ENCODE measurements at regions not wholly inside any gene's neighbourhood (a gene's known extent, or its start where the extent isn't known, plus 50 kb on each side); places are given as distances from the start of the nearest gene placed in this dataset.

GRCh38 chr5:174363934-174364333 is 318.4 kb downstream of the NSG2 start:
- ChIA-PET POLR2A (no interaction called here), CTCF (no interaction called here)
- DNase-seq (no peak), ATAC-seq (replicated peaks in 1 of 4) (no peak)
- Mint-ChIP-seq H3K4me3 (no peak overlapping the region), H3K27me3 (peaks cover 4% of the 10 kb centered on the region in 2 donors), H3K36me3 (no peaks in the 10 kb centered on the region), H3K4me1 (no peaks in the 10 kb centered on the region), H3K27ac (no peak overlapping the region), H3K9me3 (peaks cover 5 to 16% (median 10%) of the 10 kb centered on the region in 3 donors)
- H3K9me3 ChIP-seq, result peaks cover 2% of the 10 kb centered on the region
- H3K27ac ChIP-seq (ENCODE audit: low read length), result no peak overlapping the region
- no peaks in the 10 kb centered on the region for H3K36me3 ChIP-seq (ENCODE audit: control insufficient read depth in 2 of 2, extremely low read depth in 1 of 2, insufficient read depth in 1 of 2, low read length in 1 of 2)
- no peaks in the 10 kb centered on the region for H3K27me3 ChIP-seq (replicated peaks in 1 of 2; ENCODE audit: control insufficient read depth in 2 of 2, extremely low read depth in 1 of 2, insufficient read depth in 2 of 2, low read length in 1 of 2)
- H3K4me3 ChIP-seq (ENCODE audit: control insufficient read depth in 1 of 2, extremely low read depth in 1 of 2, low read length in 1 of 2), result no peak overlapping the region
- no peaks in the 10 kb centered on the region for H3K4me1 ChIP-seq (ENCODE audit: control insufficient read depth in 1 of 2, extremely low read depth in 1 of 2, insufficient read depth in 2 of 2, low read length in 2 of 2)

DNA sequence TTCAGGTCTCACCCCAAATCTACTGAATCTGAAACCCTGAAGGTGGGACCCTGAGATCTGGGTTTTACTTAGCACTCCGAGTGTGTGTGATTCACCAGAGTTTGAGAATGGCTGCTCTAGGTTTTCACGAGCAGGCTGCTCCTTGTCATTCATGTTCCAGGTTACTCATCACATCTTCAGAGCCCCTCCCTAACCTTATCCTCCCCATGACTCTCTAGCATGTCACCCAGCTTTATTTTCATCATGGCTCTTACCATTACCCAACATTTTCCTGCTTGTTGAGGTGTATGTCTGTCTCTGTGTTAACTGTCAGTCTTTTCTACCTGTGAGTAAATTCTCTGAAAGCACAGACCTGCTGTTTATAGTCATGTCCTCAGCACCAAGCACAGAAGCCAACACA is 319.2 kb downstream of the NSG2 start:
- Mint-ChIP-seq H3K36me3 (no peaks in the 10 kb centered on the region), H3K27ac (no peak overlapping the region), H3K4me3 (no peak overlapping the region), H3K4me1 (no peaks in the 10 kb centered on the region), H3K27me3 (peaks cover 4% of the 10 kb centered on the region in 2 donors), H3K9me3 (peaks cover 5 to 16% (median 10%) of the 10 kb centered on the region in 3 donors)
- H3K4me3 ChIP-seq (ENCODE audit: control insufficient read depth in 1 of 2, extremely low read depth in 1 of 2, low read length in 1 of 2), result no peak overlapping the region
- ATAC-seq (replicated peaks in 1 of 4) (no peak), DNase-seq (no peak)
- H3K9me3 ChIP-seq, result peaks cover 2% of the 10 kb centered on the region
- ChIA-PET POLR2A (no interaction called here), CTCF (no interaction called here)
- no peaks in the 10 kb centered on the region for H3K4me1 ChIP-seq (ENCODE audit: control insufficient read depth in 1 of 2, extremely low read depth in 1 of 2, insufficient read depth in 2 of 2, low read length in 2 of 2)
- H3K36me3 ChIP-seq (ENCODE audit: control insufficient read depth in 2 of 2, extremely low read depth in 1 of 2, insufficient read depth in 1 of 2, low read length in 1 of 2), result no peaks in the 10 kb centered on the region
- 80% methylated on average over 1 of the region's 2 CpGs for WGBS (ENCODE audit: insufficient coverage)
- no peak overlapping the region for H3K27ac ChIP-seq (ENCODE audit: low read length)
- H3K27me3 ChIP-seq (replicated peaks in 1 of 2; ENCODE audit: control insufficient read depth in 2 of 2, extremely low read depth in 1 of 2, insufficient read depth in 2 of 2, low read length in 1 of 2), result no peaks in the 10 kb centered on the region

- peaks cover 5 to 22% of the 10 kb centered on the region in 2 donors for H3K27me3 Mint-ChIP-seq
- WGBS (ENCODE audit: insufficient coverage), result 36% methylated on average over 8 of the region's 10 CpGs
Observed at GRCh38 chr5:174371600-174372094, 326.1 kb downstream of the NSG2 start.

GRCh38 chr5:174374206-174374605 is 328.7 kb downstream of the NSG2 start:
- peaks cover 3 to 18% of the 10 kb centered on the region in 2 donors for H3K27me3 Mint-ChIP-seq
- no peaks in the 10 kb centered on the region for H3K36me3 Mint-ChIP-seq
- ATAC-seq (replicated peaks in 1 of 4) (no peak), DNase-seq (no peak)
- H3K4me1 Mint-ChIP-seq, result no peaks in the 10 kb centered on the region
- Histone ChIP-seq H3K27ac (ENCODE audit: low read length) (no peak overlapping the region), H3K9me3 (no peaks in the 10 kb centered on the region), H3K4me1 (ENCODE audit: control insufficient read depth in 1 of 2, extremely low read depth in 1 of 2, insufficient read depth in 2 of 2, low read length in 2 of 2) (no peaks in the 10 kb centered on the region), H3K36me3 (ENCODE audit: control insufficient read depth in 2 of 2, extremely low read depth in 1 of 2, insufficient read depth in 1 of 2, low read length in 1 of 2) (no peaks in the 10 kb centered on the region), H3K4me3 (ENCODE audit: control insufficient read depth in 1 of 2, extremely low read depth in 1 of 2, low read length in 1 of 2) (no peak overlapping the region), H3K27me3 (replicated peaks in 1 of 2; ENCODE audit: control insufficient read depth in 2 of 2, extremely low read depth in 1 of 2, insufficient read depth in 2 of 2, low read length in 1 of 2) (peaks cover 3 to 6% of the 10 kb centered on the region in 2 experiments)
- H3K27ac Mint-ChIP-seq, result no peak overlapping the region
- no peak overlapping the region for H3K4me3 Mint-ChIP-seq
- ChIA-PET POLR2A (no interaction called here), CTCF (no interaction called here)
- WGBS (ENCODE audit: insufficient coverage), result 86% methylated on average over 6 of the region's 8 CpGs
- peaks cover 0 to 4% (median 0%) of the 10 kb centered on the region in 3 donors for H3K9me3 Mint-ChIP-seq

More at GRCh38 chr5:174371600-174372094, 326.1 kb downstream of the NSG2 start:
- DNase-seq, result no peak
- no peak overlapping the region for H3K4me3 ChIP-seq (ENCODE audit: control insufficient read depth in 1 of 2, extremely low read depth in 1 of 2, low read length in 1 of 2)
- ATAC-seq (replicated peaks in 1 of 4), result no peak
- H3K4me1 ChIP-seq (ENCODE audit: control insufficient read depth in 1 of 2, extremely low read depth in 1 of 2, insufficient read depth in 2 of 2, low read length in 2 of 2), result no peaks in the 10 kb centered on the region
- CTCF ChIA-PET, result no interaction called here
- H3K36me3 Mint-ChIP-seq, result no peaks in the 10 kb centered on the region
- no peaks in the 10 kb centered on the region for H3K9me3 ChIP-seq
- POLR2A ChIA-PET, result no interaction called here
- no peak overlapping the region for H3K27ac Mint-ChIP-seq
- H3K27ac ChIP-seq (ENCODE audit: low read length), result no peak overlapping the region
- no peak overlapping the region for H3K4me3 Mint-ChIP-seq
- no peaks in the 10 kb centered on the region for H3K36me3 ChIP-seq (ENCODE audit: control insufficient read depth in 2 of 2, extremely low read depth in 1 of 2, insufficient read depth in 1 of 2, low read length in 1 of 2)
- peaks cover 0 to 4% (median 0%) of the 10 kb centered on the region in 3 donors for H3K9me3 Mint-ChIP-seq
- no peaks in the 10 kb centered on the region for H3K4me1 Mint-ChIP-seq
- peaks cover 0 to 3% of the 10 kb centered on the region in 2 experiments for H3K27me3 ChIP-seq (replicated peaks in 1 of 2; ENCODE audit: control insufficient read depth in 2 of 2, extremely low read depth in 1 of 2, insufficient read depth in 2 of 2, low read length in 1 of 2)

- no peaks in the 10 kb centered on the region for H3K36me3 Mint-ChIP-seq
- H3K27ac Mint-ChIP-seq, result no peak overlapping the region
- peaks cover 0 to 14% (median 0%) of the 10 kb centered on the region in 3 donors for H3K9me3 Mint-ChIP-seq
- Histone ChIP-seq H3K9me3 (no peaks in the 10 kb centered on the region), H3K4me1 (ENCODE audit: control insufficient read depth in 1 of 2, extremely low read depth in 1 of 2, insufficient read depth in 2 of 2, low read length in 2 of 2) (no peaks in the 10 kb centered on the region), H3K36me3 (ENCODE audit: control insufficient read depth in 2 of 2, extremely low read depth in 1 of 2, insufficient read depth in 1 of 2, low read length in 1 of 2) (no peaks in the 10 kb centered on the region), H3K27ac (ENCODE audit: low read length) (no peak overlapping the region), H3K27me3 (replicated peaks in 1 of 2; ENCODE audit: control insufficient read depth in 2 of 2, extremely low read depth in 1 of 2, insufficient read depth in 2 of 2, low read length in 1 of 2) (peaks cover 3 to 6% of the 10 kb centered on the region in 2 experiments), H3K4me3 (ENCODE audit: control insufficient read depth in 1 of 2, extremely low read depth in 1 of 2, low read length in 1 of 2) (no peak overlapping the region)
- H3K27me3 Mint-ChIP-seq, result peaks cover 2 to 18% of the 10 kb centered on the region in 2 donors
- WGBS (ENCODE audit: insufficient coverage), result 92% methylated on average over 2 of the region's 4 CpGs
- ATAC-seq (replicated peaks in 1 of 4) (no peak), DNase-seq (no peak)
- POLR2A ChIA-PET, result no interaction called here
- H3K4me1 Mint-ChIP-seq, result no peaks in the 10 kb centered on the region
- CTCF ChIA-PET, result no interaction called here
- no peak overlapping the region for H3K4me3 Mint-ChIP-seq
Observed at GRCh38 chr5:174376056-174376455, 330.6 kb downstream of the NSG2 start.

GRCh38 chr5:174376726-174377373 is 331.3 kb downstream of the NSG2 start:
- Histone ChIP-seq H3K27ac (ENCODE audit: low read length) (no peak overlapping the region), H3K9me3 (no peaks in the 10 kb centered on the region), H3K4me1 (ENCODE audit: control insufficient read depth in 1 of 2, extremely low read depth in 1 of 2, insufficient read depth in 2 of 2, low read length in 2 of 2) (no peaks in the 10 kb centered on the region), H3K27me3 (replicated peaks in 1 of 2; ENCODE audit: control insufficient read depth in 2 of 2, extremely low read depth in 1 of 2, insufficient read depth in 2 of 2, low read length in 1 of 2) (peaks cover 3 to 6% of the 10 kb centered on the region in 2 experiments), H3K4me3 (ENCODE audit: control insufficient read depth in 1 of 2, extremely low read depth in 1 of 2, low read length in 1 of 2) (no peak overlapping the region), H3K36me3 (ENCODE audit: control insufficient read depth in 2 of 2, extremely low read depth in 1 of 2, insufficient read depth in 1 of 2, low read length in 1 of 2) (no peaks in the 10 kb centered on the region)
- Mint-ChIP-seq H3K36me3 (no peaks in the 10 kb centered on the region), H3K4me3 (no peak overlapping the region), H3K4me1 (no peaks in the 10 kb centered on the region), H3K9me3 (peaks cover 0 to 14% (median 0%) of the 10 kb centered on the region in 3 donors), H3K27me3 (peaks cover 2 to 18% of the 10 kb centered on the region in 2 donors), H3K27ac (no peak overlapping the region)
- WGBS (ENCODE audit: insufficient coverage), result no CpG with 5 or more reads among the region's 6 CpGs
- ChIA-PET POLR2A (no interaction called here), CTCF (no interaction called here)
- no peak for DNase-seq
- no peak for ATAC-seq (replicated peaks in 1 of 4)

Data from T-cell (primary cell).